Neural progenitor cell (in vitro differentiated cells): ENCODE measurements at regions not wholly inside any gene's neighbourhood (a gene's known extent, or its start where the extent isn't known, plus 50 kb on each side); places are given as distances from the start of the nearest gene placed in this dataset.

ENCODE experiments used
- DNase-seq: peaks from one replicate; pipeline ENCODE4 v3.0.0-alpha.2; 2016; ENCODE audit warnings: low spot score
- H2AFZ ChIP-seq: fragments of 200-600 bp; sonication (generic); replicated peaks from 2 replicates; pipeline ENCODE4 v1.6.1; 2016; ENCODE audit warnings: antibody characterized with exemption
- H3F3A ChIP-seq: fragments of 200-600 bp; sonication (generic); 2 replicates; pipeline ENCODE4 v1.6.1; 2016; ENCODE audit warnings: antibody characterized with exemption, low read depth
- H3K27ac ChIP-seq: fragments of 200-600 bp; sonication (generic); 2 replicates; pipeline ENCODE4 v1.5.1; 2016; ENCODE audit warnings: mild to moderate bottlenecking
- H3K27me3 ChIP-seq: fragments of 200-600 bp; sonication (generic); 2 replicates; pipeline ENCODE4 v1.6.1; 2016; ENCODE audit warnings: mild to moderate bottlenecking, moderate library complexity
- H3K36me3 ChIP-seq: fragments of 200-600 bp; sonication (generic); 2 replicates; pipeline ENCODE4 v1.5.1; 2016
- H3K4me1 ChIP-seq: fragments of 200-600 bp; sonication (generic); 2 replicates; pipeline ENCODE4 v1.6.1; 2016; ENCODE audit warnings: mixed run types
- H3K4me2 ChIP-seq: fragments of 200-600 bp; sonication (generic); 2 replicates; pipeline ENCODE4 v1.6.1; 2016
- H3K4me3 ChIP-seq: fragments of 200-600 bp; sonication (generic); 2 replicates; pipeline ENCODE4 v1.5.1; 2016
- H3K79me2 ChIP-seq: fragments of 200-600 bp; sonication (generic); 2 replicates; pipeline ENCODE4 v1.6.1; 2016; ENCODE audit warnings: low read depth
- H3K9ac ChIP-seq: fragments of 200-600 bp; sonication (generic); 2 replicates; pipeline ENCODE4 v1.6.1; 2016
- H3K9me3 ChIP-seq: fragments of 200-600 bp; sonication (generic); 2 replicates; pipeline ENCODE4 v1.5.1; 2016; ENCODE audit warnings: low read depth
- H4K20me1 ChIP-seq: fragments of 200-600 bp; sonication (generic); 2 replicates; pipeline ENCODE4 v1.6.1; 2016; ENCODE audit warnings: low read depth
- H3K27ac Mint-ChIP-seq: 3 replicates; pipeline ENCODE4 v1.8.0; 2021; ENCODE audit warnings: mixed read lengths
- H3K27me3 Mint-ChIP-seq: 2 replicates; pipeline ENCODE4 v1.8.0; 2022; ENCODE audit warnings: low read depth, mild to moderate bottlenecking, inconsistent platforms, moderate library complexity, mixed read lengths; ENCODE audit not compliant: insufficient read depth
- H3K36me3 Mint-ChIP-seq: 3 replicates; pipeline ENCODE4 v1.8.0; 2021; ENCODE audit warnings: mixed read lengths
- H3K4me1 Mint-ChIP-seq: 3 replicates; pipeline ENCODE4 v1.8.0; 2021; ENCODE audit warnings: mixed read lengths
- H3K4me3 Mint-ChIP-seq: 3 replicates; pipeline ENCODE4 v1.8.0; 2021; ENCODE audit warnings: mild to moderate bottlenecking, moderate library complexity, mixed read lengths
- H3K9me3 Mint-ChIP-seq: 3 replicates; pipeline ENCODE4 v1.8.0; 2020; ENCODE audit warnings: mixed read lengths
- CTCF ChIP-seq: fragments of 200-600 bp; sonication (generic); IDR thresholded peaks from 2 replicates; pipeline ENCODE4 v1.5.1; 2017; ENCODE audit warnings: antibody characterized with exemption, mild to moderate bottlenecking
- EZH2 ChIP-seq: fragments of 200-600 bp; sonication (generic); IDR thresholded peaks from 2 replicates; pipeline ENCODE4 v1.6.1; 2017; ENCODE audit warnings: antibody characterized with exemption, mild to moderate bottlenecking, moderate library complexity
- EZH2phosphoT487 ChIP-seq: fragments of 200-600 bp; sonication (generic); IDR thresholded peaks from 2 replicates; pipeline ENCODE4 v1.6.1; 2017; ENCODE audit warnings: antibody characterized with exemption

GRCh38 chr2:228689053-228689452 lies 507.6 kb upstream of the SPHKAP start:
- Histone ChIP-seq H3K4me2 (no peak overlapping the region), H3F3A (no peaks in the 10 kb centered on the region), H3K4me3 (no peak overlapping the region), H4K20me1 (no peaks in the 10 kb centered on the region), H2AFZ (no peak overlapping the region), H3K4me1 (peaks cover 4% of the 10 kb centered on the region), H3K36me3 (no peaks in the 10 kb centered on the region), H3K9me3 (no peaks in the 10 kb centered on the region), H3K27ac (no peak overlapping the region), H3K79me2 (no peaks in the 10 kb centered on the region), H3K9ac (no peak overlapping the region), H3K27me3 (no peaks in the 10 kb centered on the region)
- Mint-ChIP-seq H3K27me3 (peaks cover 2% of the 10 kb centered on the region), H3K9me3 (no peaks in the 10 kb centered on the region), H3K36me3 (no peaks in the 10 kb centered on the region), H3K4me3 (no peak overlapping the region), H3K4me1 (peaks cover 10% of the 10 kb centered on the region), H3K27ac (no peak overlapping the region)
- peak; percentile 80 for DNase-seq
- no peak for TF ChIP-seq EZH2
- TF ChIP-seq CTCF, result peak; percentile 77

GRCh38 chr2:228688007-228688645 lies 506.6 kb upstream of the SPHKAP start:
- Mint-ChIP-seq H3K27me3 (peaks cover 2% of the 10 kb centered on the region), H3K9me3 (no peaks in the 10 kb centered on the region), H3K4me1 (peaks cover 10% of the 10 kb centered on the region), H3K4me3 (no peak overlapping the region), H3K36me3 (no peaks in the 10 kb centered on the region), H3K27ac (no peak overlapping the region)
- Histone ChIP-seq H3K4me1 (peaks cover 4% of the 10 kb centered on the region), H3K27ac (no peak overlapping the region), H3K4me3 (no peak overlapping the region), H3K79me2 (no peaks in the 10 kb centered on the region), H3F3A (no peaks in the 10 kb centered on the region), H3K9me3 (no peaks in the 10 kb centered on the region), H3K4me2 (no peak overlapping the region), H3K27me3 (no peaks in the 10 kb centered on the region), H3K9ac (no peak overlapping the region), H4K20me1 (no peaks in the 10 kb centered on the region), H3K36me3 (no peaks in the 10 kb centered on the region), H2AFZ (no peak overlapping the region)
- no peak for DNase-seq
- TF ChIP-seq CTCF (no peak), EZH2phosphoT487 (no peak), EZH2 (no peak)

GRCh38 chr2:228681979-228682378 lies 500.5 kb upstream of the SPHKAP start:
- no peaks in the 10 kb centered on the region for H3K9me3 ChIP-seq
- TF ChIP-seq EZH2phosphoT487 (no peak), CTCF (no peak), EZH2 (no peak)
- no peak overlapping the region for H3K27ac ChIP-seq
- H3K27ac Mint-ChIP-seq, result no peak overlapping the region
- H2AFZ ChIP-seq, result no peak overlapping the region
- H3K36me3 ChIP-seq, result no peaks in the 10 kb centered on the region
- H3K36me3 Mint-ChIP-seq, result no peaks in the 10 kb centered on the region
- no peaks in the 10 kb centered on the region for H3K4me1 ChIP-seq
- peaks cover 3% of the 10 kb centered on the region for H3K27me3 Mint-ChIP-seq
- no peak for DNase-seq
- no peaks in the 10 kb centered on the region for H3K27me3 ChIP-seq
- H3F3A ChIP-seq, result no peaks in the 10 kb centered on the region
- no peaks in the 10 kb centered on the region for H3K9me3 Mint-ChIP-seq
- H3K79me2 ChIP-seq, result no peaks in the 10 kb centered on the region
- H3K4me3 Mint-ChIP-seq, result no peak overlapping the region
- H3K9ac ChIP-seq, result no peak overlapping the region
- no peak overlapping the region for H3K4me3 ChIP-seq
- H3K4me1 Mint-ChIP-seq, result no peaks in the 10 kb centered on the region
- H4K20me1 ChIP-seq, result no peaks in the 10 kb centered on the region
- H3K4me2 ChIP-seq, result no peak overlapping the region
